Sigmoid colon (tissue), 6 donors: ENCODE measurements at regions not wholly inside any gene's neighbourhood (a gene's known extent, or its start where the extent isn't known, plus 50 kb on each side); places are given as distances from the start of the nearest gene placed in this dataset.

Experiments used
- DNase-seq: peaks from one replicate; pipeline ENCODE4 v3.0.0-alpha.2; 2019
- H3K27ac ChIP-seq, 4 donors: fragments of 200-600 bp; sonication (generic); one replicate each; pipeline ENCODE4 v1.5.1; 2016 to 2019; ENCODE audit warnings: mild to moderate bottlenecking in 1 of 4
- H3K27me3 ChIP-seq, 3 donors: fragments of 200-600 bp; sonication (generic); one replicate each; pipeline ENCODE4 v1.5.1; 2019; ENCODE audit warnings: mild to moderate bottlenecking in 1 of 3
- H3K36me3 ChIP-seq, 4 donors: fragments of 200-600 bp; sonication (generic); one replicate each; pipeline ENCODE4 v1.5.1; 2016 to 2019
- H3K4me1 ChIP-seq, 4 donors: fragments of 200-600 bp; sonication (generic); one replicate each; pipeline ENCODE4 v1.5.1; 2017 to 2019
- H3K4me3 ChIP-seq, 4 donors: fragments of 200-600 bp; sonication (generic); one replicate each; pipeline ENCODE4 v1.5.1; 2017 to 2019; ENCODE audit warnings: mild to moderate bottlenecking in 2 of 4, moderate library complexity in 1 of 4
- H3K9me3 ChIP-seq, 4 donors: fragments of 200-600 bp in 3 of 4; sonication (generic) in 3 of 4; one replicate each; pipeline versions ENCODE4 v1.5.1 to v1.6.1; 2013 to 2019
- EP300 ChIP-seq, 4 donors: sonication (generic); formaldehyde crosslinking; IDR thresholded peaks; one replicate each; pipeline ENCODE4 v1.6.1; 2017; ENCODE audit warnings: antibody characterized with exemption in 4 of 4
- POLR2A ChIP-seq, 2 donors: fragments of 450-650 bp; IDR thresholded peaks; one replicate each; pipeline ENCODE4 v1.6.1; 2016; ENCODE audit warnings: antibody characterized with exemption in 2 of 2, mild to moderate bottlenecking in 2 of 2, moderate library complexity in 2 of 2
- POLR2AphosphoS5 ChIP-seq, 4 donors: sonication (generic); formaldehyde crosslinking; IDR thresholded peaks; one replicate each; pipeline ENCODE4 v1.6.1; 2017; ENCODE audit warnings: antibody characterized with exemption in 4 of 4
- WGBS, 2 donors: extraction: QIAGEN DNeasy Blood & Tissue Kit; methylation state at CpG; one replicate each; pipeline ENCODE4 v1.1.7; 2013; 5-methylcytosine and 5-hydroxymethylcytosine counted together
- intact Hi-C: fragments of 100-400 bp; cut with DNase I; formaldehyde crosslinking; loops from one replicate; pipeline ENCODE4 v1.15.1; 2023
- TF ChIP-seq, protein P1 (sequence below), 4 experiments: fragments of 450-650 bp in 3 of 4; fragments of 200-600 bp in 1 of 4; IDR thresholded peaks; one replicate each; pipeline ENCODE4 v1.5.1; 2016 to 2019; ENCODE audit warnings: antibody characterized with exemption in 4 of 4, mild to moderate bottlenecking in 3 of 4, moderate library complexity in 2 of 4
- donor health status: healthy with polysubstance abuse.
- donor health status: healthy.

- H3K9me3 ChIP-seq = no peaks in the 10 kb centered on the region
- H3K27ac ChIP-seq = no peak overlapping the region
- intact Hi-C loops = no loop called here
- no peaks in the 10 kb centered on the region for H3K27me3 ChIP-seq
- H3K4me1 ChIP-seq = no peaks in the 10 kb centered on the region
- no peak for DNase-seq
- no peaks in the 10 kb centered on the region for H3K36me3 ChIP-seq
- no peak for TF ChIP-seq POLR2A (IDR thresholded peaks at IDR 0.05)
- TF ChIP-seq, protein P1, sequence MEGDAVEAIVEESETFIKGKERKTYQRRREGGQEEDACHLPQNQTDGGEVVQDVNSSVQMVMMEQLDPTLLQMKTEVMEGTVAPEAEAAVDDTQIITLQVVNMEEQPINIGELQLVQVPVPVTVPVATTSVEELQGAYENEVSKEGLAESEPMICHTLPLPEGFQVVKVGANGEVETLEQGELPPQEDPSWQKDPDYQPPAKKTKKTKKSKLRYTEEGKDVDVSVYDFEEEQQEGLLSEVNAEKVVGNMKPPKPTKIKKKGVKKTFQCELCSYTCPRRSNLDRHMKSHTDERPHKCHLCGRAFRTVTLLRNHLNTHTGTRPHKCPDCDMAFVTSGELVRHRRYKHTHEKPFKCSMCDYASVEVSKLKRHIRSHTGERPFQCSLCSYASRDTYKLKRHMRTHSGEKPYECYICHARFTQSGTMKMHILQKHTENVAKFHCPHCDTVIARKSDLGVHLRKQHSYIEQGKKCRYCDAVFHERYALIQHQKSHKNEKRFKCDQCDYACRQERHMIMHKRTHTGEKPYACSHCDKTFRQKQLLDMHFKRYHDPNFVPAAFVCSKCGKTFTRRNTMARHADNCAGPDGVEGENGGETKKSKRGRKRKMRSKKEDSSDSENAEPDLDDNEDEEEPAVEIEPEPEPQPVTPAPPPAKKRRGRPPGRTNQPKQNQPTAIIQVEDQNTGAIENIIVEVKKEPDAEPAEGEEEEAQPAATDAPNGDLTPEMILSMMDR (IDR thresholded peaks at IDR 0.05) = no peak
- no peak for TF ChIP-seq EP300 (IDR thresholded peaks at IDR 0.05)
- TF ChIP-seq POLR2AphosphoS5 (IDR thresholded peaks at IDR 0.05) = no peak
- no peak overlapping the region for H3K4me3 ChIP-seq
- WGBS, 2 donors = 82 to 88% methylated on average over 4 of the region's 4 CpGs
Observed at GRCh38 chr3:151550025-151550618, 89.3 kb upstream of the IGSF10 start.

DNA sequence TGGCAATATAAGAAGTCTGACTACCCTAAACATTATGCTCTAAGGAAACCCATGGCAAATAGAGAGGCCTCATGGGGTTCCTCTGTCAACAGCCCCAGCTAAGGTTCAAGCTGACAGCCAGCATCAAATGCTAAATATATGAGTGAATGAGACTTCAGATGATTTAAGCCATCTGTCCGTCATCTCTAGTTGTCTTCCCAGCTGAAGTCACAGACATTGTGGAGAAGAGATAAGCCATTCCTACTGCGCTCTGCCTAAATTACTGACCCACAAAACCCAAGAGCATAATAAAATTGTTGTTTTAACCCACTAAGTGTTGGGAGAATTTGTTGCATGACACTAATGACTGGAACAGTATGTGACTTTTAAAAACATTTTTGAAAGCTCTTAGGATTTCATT, 87.3 kb upstream of the IGSF10 start:
- H3K4me3 ChIP-seq = no peak overlapping the region
- TF ChIP-seq, protein P1 (IDR thresholded peaks at IDR 0.05) = no peak
- TF ChIP-seq POLR2A (IDR thresholded peaks at IDR 0.05) (no peak), EP300 (IDR thresholded peaks at IDR 0.05) (no peak), POLR2AphosphoS5 (IDR thresholded peaks at IDR 0.05) (no peak)
- H3K27me3 ChIP-seq = no peaks in the 10 kb centered on the region
- no peak overlapping the region for H3K27ac ChIP-seq
- H3K4me1 ChIP-seq = no peaks in the 10 kb centered on the region
- intact Hi-C loops = no loop called here
- H3K9me3 ChIP-seq = no peaks in the 10 kb centered on the region
- WGBS, 2 donors = 93 to 96% methylated on average over 2 of the region's 2 CpGs
- DNase-seq = no peak
- no peaks in the 10 kb centered on the region for H3K36me3 ChIP-seq

GRCh38 chr3:151544164-151544548, 83.3 kb upstream of the IGSF10 start:
- Histone ChIP-seq H3K27me3 (no peaks in the 10 kb centered on the region), H3K36me3 (no peaks in the 10 kb centered on the region), H3K4me1 (no peaks in the 10 kb centered on the region), H3K4me3 (no peak overlapping the region), H3K27ac (no peak overlapping the region), H3K9me3 (no peaks in the 10 kb centered on the region)
- intact Hi-C loops = no loop called here
- no peak for DNase-seq
- no peak for TF ChIP-seq EP300 (IDR thresholded peaks at IDR 0.05)
- TF ChIP-seq POLR2AphosphoS5 (IDR thresholded peaks at IDR 0.05) = no peak
- no peak for TF ChIP-seq POLR2A (IDR thresholded peaks at IDR 0.05)
- TF ChIP-seq, protein P1 (IDR thresholded peaks at IDR 0.05) = no peak

DNA sequence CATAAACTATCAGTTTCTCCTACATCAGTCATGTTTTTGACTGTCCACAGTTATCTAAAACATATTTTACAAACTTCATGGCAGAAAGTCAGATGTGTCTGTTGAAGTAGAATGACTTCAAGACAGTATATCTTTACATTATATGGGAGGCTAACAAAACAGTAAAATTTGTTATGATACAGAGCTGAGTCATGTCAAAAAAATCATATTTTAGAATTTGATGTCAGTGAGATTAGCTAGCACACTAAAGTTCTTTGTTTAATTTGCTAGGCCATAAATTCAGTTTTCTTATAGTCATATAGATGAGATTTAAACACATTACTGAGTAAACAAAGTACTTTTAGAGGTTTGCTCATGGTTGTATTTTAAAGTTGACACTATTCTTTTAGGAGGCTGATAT, 80.3 kb upstream of the IGSF10 start:
- no peaks in the 10 kb centered on the region for H3K36me3 ChIP-seq
- TF ChIP-seq, protein P1 (IDR thresholded peaks at IDR 0.05) = no peak
- TF ChIP-seq EP300 (IDR thresholded peaks at IDR 0.05) = no peak
- no peak for TF ChIP-seq POLR2A (IDR thresholded peaks at IDR 0.05)
- no peak for TF ChIP-seq POLR2AphosphoS5 (IDR thresholded peaks at IDR 0.05)
- no peaks in the 10 kb centered on the region for H3K27me3 ChIP-seq
- H3K27ac ChIP-seq = no peak overlapping the region
- H3K4me3 ChIP-seq = no peak overlapping the region
- intact Hi-C loops = no loop called here
- H3K4me1 ChIP-seq = peaks cover 0 to 5% (median 2%) of the 10 kb centered on the region in 4 donors
- no peaks in the 10 kb centered on the region for H3K9me3 ChIP-seq
- no peak for DNase-seq

DNA sequence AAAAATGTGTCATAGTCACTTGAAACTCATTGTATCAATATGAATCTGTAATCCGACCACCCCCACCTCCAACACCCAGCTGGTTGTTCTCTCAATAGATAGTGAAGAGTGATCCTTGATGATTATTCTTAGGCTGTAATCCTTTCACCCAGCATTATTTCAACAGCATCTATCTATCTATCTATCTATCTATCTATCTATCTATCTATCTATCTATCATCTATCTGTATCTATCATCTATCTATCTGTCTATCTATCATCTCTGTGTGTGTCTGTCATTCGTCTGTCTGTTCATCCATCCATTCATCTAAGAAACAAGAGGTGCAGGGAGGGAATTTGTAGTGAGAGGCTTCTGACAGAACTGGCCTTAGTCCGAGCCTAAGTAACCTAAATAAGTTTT, 78.7 kb upstream of the IGSF10 start:
- H3K27ac ChIP-seq = no peak overlapping the region
- H3K36me3 ChIP-seq = no peaks in the 10 kb centered on the region
- WGBS, 2 donors = 90 to 93% methylated on average over 3 of the region's 3 CpGs
- intact Hi-C loops = no loop called here
- no peaks in the 10 kb centered on the region for H3K9me3 ChIP-seq
- no peak for DNase-seq
- H3K4me3 ChIP-seq = no peak overlapping the region
- H3K4me1 ChIP-seq = peaks cover 0 to 5% (median 2%) of the 10 kb centered on the region in 4 donors
- TF ChIP-seq, protein P1 (IDR thresholded peaks at IDR 0.05) = no peak
- TF ChIP-seq POLR2AphosphoS5 (IDR thresholded peaks at IDR 0.05) (no peak), EP300 (IDR thresholded peaks at IDR 0.05) (no peak), POLR2A (IDR thresholded peaks at IDR 0.05) (no peak)
- no peaks in the 10 kb centered on the region for H3K27me3 ChIP-seq
